ENCODE measurements at regions not wholly inside any gene's neighbourhood (a gene's known extent, or its start where the extent isn't known, plus 50 kb on each side); places are given as distances from the start of the nearest gene placed in this dataset.
"Not testable (repeated sequence)": the region's sequence is repeated elsewhere in the genome, so short reads cannot be mapped to it uniquely, and the experiment has no call there.

- no peak for DNase-seq (ENCODE audit: low read depth in 2 of 2, low spot score in 1 of 2)
Measured at GRCh38 chr1:222416001-222416791, 131.7 kb downstream of the HHIPL2 start.

GRCh38 chr1:222415441-222415840 lies 132.5 kb downstream of the HHIPL2 start:
- no peak for DNase-seq (ENCODE audit: low read depth in 2 of 2, low spot score in 1 of 2)

- DNase-seq (ENCODE audit: low read depth in 2 of 2, low spot score in 1 of 2): no peak
Measured at GRCh38 chr1:222413991-222414549, 133.8 kb downstream of the HHIPL2 start.

- DNase-seq (ENCODE audit: low read depth in 2 of 2, low spot score in 1 of 2): no peak
Measured at GRCh38 chr1:222413436-222413835, 134.5 kb downstream of the HHIPL2 start.

- no peak for DNase-seq (ENCODE audit: low read depth in 2 of 2, low spot score in 1 of 2)
Measured at GRCh38 chr1:222404710-222405109, 143.2 kb downstream of the HHIPL2 start.

GRCh38 chr1:222399197-222399596 lies 148.7 kb downstream of the HHIPL2 start:
- DNase-seq (ENCODE audit: low read depth in 2 of 2, low spot score in 1 of 2): no peak

GRCh38 chr1:222394224-222394623 lies 153.7 kb downstream of the HHIPL2 start:
- DNase-seq (ENCODE audit: low read depth in 2 of 2, low spot score in 1 of 2): no peak

- no peak for DNase-seq (ENCODE audit: low read depth in 2 of 2, low spot score in 1 of 2)
Measured at GRCh38 chr1:222392556-222392955, 155.3 kb downstream of the HHIPL2 start.

GRCh38 chr1:222390181-222390580 lies 157.7 kb downstream of the HHIPL2 start:
- no peak for DNase-seq (ENCODE audit: low read depth in 2 of 2, low spot score in 1 of 2)

GRCh38 chr1:222387007-222387814 lies 160.7 kb downstream of the HHIPL2 start:
- no peak for DNase-seq (ENCODE audit: low read depth in 2 of 2, low spot score in 1 of 2)

- DNase-seq (ENCODE audit: low read depth in 2 of 2, low spot score in 1 of 2): no peak
Measured at GRCh38 chr1:222385955-222386354, 161.9 kb downstream of the HHIPL2 start.

- DNase-seq (ENCODE audit: low read depth in 2 of 2, low spot score in 1 of 2): no peak
Measured at GRCh38 chr1:222385262-222385661, 162.6 kb downstream of the HHIPL2 start.

- DNase-seq (ENCODE audit: low read depth in 2 of 2, low spot score in 1 of 2): no peak
Measured at GRCh38 chr1:222384531-222384930, 163.4 kb downstream of the HHIPL2 start.

- no peak for DNase-seq (ENCODE audit: low read depth in 2 of 2, low spot score in 1 of 2)
Measured at GRCh38 chr1:222382171-222382570, 165.7 kb downstream of the HHIPL2 start.

- DNase-seq (ENCODE audit: low read depth in 2 of 2, low spot score in 1 of 2): no peak
Measured at GRCh38 chr1:222377428-222378088, 170.3 kb downstream of the HHIPL2 start.

GRCh38 chr1:222376791-222377190 lies 171.1 kb downstream of the HHIPL2 start:
- not testable (repeated sequence) for DNase-seq (ENCODE audit: low read depth in 2 of 2, low spot score in 1 of 2)

- no peak for DNase-seq (ENCODE audit: low read depth in 2 of 2, low spot score in 1 of 2)
Measured at GRCh38 chr1:222375701-222376100, 172.2 kb downstream of the HHIPL2 start.

- DNase-seq (ENCODE audit: low read depth in 2 of 2, low spot score in 1 of 2): no peak
Measured at GRCh38 chr1:222373831-222374602, 173.9 kb downstream of the HHIPL2 start.

- no peak for DNase-seq (ENCODE audit: low read depth in 2 of 2, low spot score in 1 of 2)
Measured at GRCh38 chr1:222373216-222373615, 174.7 kb downstream of the HHIPL2 start.

- DNase-seq (ENCODE audit: low read depth in 2 of 2, low spot score in 1 of 2): no peak
Measured at GRCh38 chr1:222372221-222372620, 175.7 kb downstream of the HHIPL2 start.
